Stimulated activated naive CD8-positive, alpha-beta T cell treated with anti-CD3 and anti-CD28 coated beads, Interleukin-15, amount 100 ng/mL, for 72 hours (primary cell): ENCODE measurements at regions not wholly inside any gene's neighbourhood (a gene's known extent, or its start where the extent isn't known, plus 50 kb on each side); places are given as distances from the start of the nearest gene placed in this dataset.

ENCODE experiments used
- ATAC-seq: fragments of 150-1000 bp; cut with Tn5 transposase; 2 replicates; pipeline ENCODE4 v1.10.0; 2021; ENCODE audit warnings: mild to moderate bottlenecking, moderate library complexity
- DNase-seq, 2 donors: peaks; one replicate each; pipeline ENCODE4 v3.0.0; 2021 to 2022
- H3K27ac Mint-ChIP-seq, 2 donors: one replicate each; pipeline ENCODE4 v1.8.0; 2022; ENCODE audit warnings: mild to moderate bottlenecking in 2 of 2, mixed read lengths in 2 of 2, moderate library complexity in 2 of 2
- H3K27me3 Mint-ChIP-seq: one replicate; pipeline ENCODE4 v1.8.0; 2022; ENCODE audit warnings: mixed read lengths
- H3K4me1 Mint-ChIP-seq: one replicate; pipeline ENCODE4 v1.8.0; 2022; ENCODE audit warnings: mild to moderate bottlenecking, mixed read lengths
- H3K4me3 Mint-ChIP-seq, 2 donors: one replicate each; pipeline ENCODE4 v1.8.0; 2022; ENCODE audit warnings: mild to moderate bottlenecking in 2 of 2, mixed read lengths in 2 of 2, moderate library complexity in 1 of 2
- H3K9me3 Mint-ChIP-seq, 2 donors: one replicate each; pipeline ENCODE4 v1.8.0; 2022; ENCODE audit warnings: mixed read lengths in 2 of 2

DNA sequence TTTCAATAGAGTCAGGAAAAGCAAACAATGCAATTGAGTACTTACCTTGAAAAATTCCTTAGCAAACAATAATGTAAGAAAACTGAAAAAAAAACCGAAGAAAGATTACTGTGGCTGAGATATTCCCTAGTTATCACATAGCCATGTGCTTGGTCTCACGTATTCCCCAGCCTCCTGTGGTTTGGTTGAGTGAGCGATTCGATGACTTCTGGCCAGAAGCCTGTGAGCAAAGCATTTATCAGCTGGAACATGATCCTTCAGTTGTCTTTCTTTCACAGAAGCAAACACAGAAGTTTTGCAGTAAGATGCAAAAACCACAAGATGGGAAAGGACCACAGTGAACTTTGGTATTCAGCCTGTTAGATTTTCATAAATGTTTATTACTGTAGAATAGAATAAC, 1754.3 kb upstream of the AGA start:
- H3K27me3 Mint-ChIP-seq: no peaks in the 10 kb centered on the region
- no peak overlapping the region for H3K27ac Mint-ChIP-seq
- no peaks in the 10 kb centered on the region for H3K4me1 Mint-ChIP-seq
- DNase-seq: no peak
- no peak overlapping the region for H3K4me3 Mint-ChIP-seq
- H3K9me3 Mint-ChIP-seq: no peaks in the 10 kb centered on the region
- ATAC-seq: no peak

DNA sequence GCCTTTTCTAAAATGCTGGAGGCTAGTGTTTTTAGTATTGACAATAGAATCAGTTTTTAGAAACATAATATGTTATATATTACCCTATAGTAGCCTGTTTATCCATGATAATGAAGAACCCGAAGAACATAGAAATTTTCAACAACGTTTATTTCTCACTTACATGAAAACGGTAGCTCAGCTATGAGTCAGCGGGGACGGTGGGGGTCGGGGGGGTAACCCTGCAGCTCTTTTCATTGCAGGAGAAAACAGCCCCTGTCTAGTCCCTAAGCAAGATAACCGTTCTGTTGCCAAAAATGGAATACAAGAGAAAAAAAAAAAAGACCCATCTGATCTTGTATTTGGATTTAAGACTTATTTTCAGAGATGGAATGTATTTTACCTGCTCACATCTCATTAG, 1758.4 kb upstream of the AGA start:
- DNase-seq (no peak), ATAC-seq (no peak)
- Mint-ChIP-seq H3K4me1 (no peaks in the 10 kb centered on the region), H3K27me3 (no peaks in the 10 kb centered on the region), H3K27ac (no peak overlapping the region), H3K4me3 (no peak overlapping the region), H3K9me3 (no peaks in the 10 kb centered on the region)

DNA sequence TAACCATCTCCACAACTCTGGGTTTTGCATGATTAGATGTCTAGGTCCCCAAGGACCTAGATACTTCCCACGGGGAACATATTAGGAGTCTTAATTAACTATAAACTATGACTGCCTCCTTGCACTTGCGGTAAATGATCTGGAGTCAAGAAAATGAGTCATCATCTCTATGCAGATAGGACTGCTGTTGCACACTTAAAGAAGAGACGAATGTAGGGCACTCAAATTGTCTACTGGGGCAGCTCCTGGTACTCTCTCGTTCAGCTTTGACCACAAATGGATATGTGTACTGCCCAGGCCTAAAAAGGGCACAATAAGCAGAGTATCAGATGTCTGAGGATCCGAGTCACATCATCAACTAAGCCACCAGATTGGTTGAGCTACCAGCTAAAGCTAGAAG, 1783.4 kb upstream of the AGA start:
- Mint-ChIP-seq H3K4me1 (no peaks in the 10 kb centered on the region), H3K27me3 (no peaks in the 10 kb centered on the region), H3K9me3 (peaks cover 17 to 23% of the 10 kb centered on the region in 2 donors), H3K27ac (no peak overlapping the region), H3K4me3 (no peak overlapping the region)
- no peak for DNase-seq
- no peak for ATAC-seq

- ATAC-seq (no peak), DNase-seq (no peak)
- no peak overlapping the region for H3K27ac Mint-ChIP-seq
- peaks cover 4 to 6% of the 10 kb centered on the region in 2 donors for H3K9me3 Mint-ChIP-seq
- H3K27me3 Mint-ChIP-seq: no peaks in the 10 kb centered on the region
- no peak overlapping the region for H3K4me3 Mint-ChIP-seq
- H3K4me1 Mint-ChIP-seq: no peaks in the 10 kb centered on the region
Measured at GRCh38 chr4:179248821-179249220, 1806.6 kb upstream of the AGA start.

GRCh38 chr4:179268791-179269190, 1826.6 kb upstream of the AGA start:
- no peak for ATAC-seq
- no peak for DNase-seq
- Mint-ChIP-seq H3K4me3 (no peak overlapping the region), H3K4me1 (no peaks in the 10 kb centered on the region), H3K27ac (no peak overlapping the region), H3K27me3 (no peaks in the 10 kb centered on the region), H3K9me3 (peaks cover under 1 to 5% of the 10 kb centered on the region in 2 donors)

DNA sequence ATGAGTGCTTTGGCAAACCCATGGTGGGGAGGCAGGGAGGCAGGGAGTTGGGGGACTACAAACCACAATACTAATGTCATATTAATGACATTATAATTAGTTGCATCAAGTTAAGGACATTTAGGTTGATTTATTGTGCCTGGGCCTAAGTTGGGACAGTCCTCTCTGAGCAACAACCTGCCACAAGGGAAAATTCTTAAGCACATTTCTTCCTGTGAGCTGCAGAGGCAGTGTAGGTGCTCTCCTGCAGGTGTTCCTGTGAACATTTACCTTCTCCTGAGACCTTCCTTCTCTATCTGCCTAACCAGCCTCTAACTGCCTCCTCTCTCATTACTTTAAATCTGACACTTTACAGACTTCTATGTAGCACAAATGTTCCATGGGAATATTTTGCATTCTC, 1830.0 kb upstream of the AGA start:
- no peaks in the 10 kb centered on the region for H3K4me1 Mint-ChIP-seq
- H3K27me3 Mint-ChIP-seq: no peaks in the 10 kb centered on the region
- no peak for DNase-seq
- ATAC-seq: no peak
- H3K9me3 Mint-ChIP-seq: peaks cover 0 to 9% of the 10 kb centered on the region in 2 donors
- H3K4me3 Mint-ChIP-seq: no peak overlapping the region
- no peak overlapping the region for H3K27ac Mint-ChIP-seq

DNA sequence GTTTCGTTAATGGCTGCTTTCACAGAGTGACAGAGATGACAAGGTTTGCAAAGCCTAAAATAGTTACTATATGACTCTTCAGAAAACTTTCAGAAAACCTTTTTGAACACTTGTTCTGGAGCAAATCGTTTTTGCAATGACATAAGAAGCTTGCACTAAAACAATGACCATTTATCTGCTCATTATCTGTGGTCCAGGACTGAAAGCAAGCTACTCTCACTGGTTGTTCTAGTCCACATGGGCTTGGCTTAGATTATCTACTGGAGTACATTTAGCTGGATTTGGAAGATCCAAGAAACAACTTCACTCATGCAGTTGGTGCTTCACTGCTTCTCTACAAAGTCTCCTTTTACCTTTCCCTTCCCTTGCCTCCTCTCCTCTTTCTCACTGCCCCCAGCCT, 1836.4 kb upstream of the AGA start:
- Mint-ChIP-seq H3K27me3 (no peaks in the 10 kb centered on the region), H3K4me3 (no peak overlapping the region), H3K9me3 (peaks cover 0 to 4% of the 10 kb centered on the region in 2 donors), H3K27ac (no peak overlapping the region), H3K4me1 (no peaks in the 10 kb centered on the region)
- no peak for ATAC-seq
- no peak for DNase-seq

- peaks cover 5 to 12% of the 10 kb centered on the region in 2 donors for H3K9me3 Mint-ChIP-seq
Measured at GRCh38 chr4:179285696-179286095, 1843.5 kb upstream of the AGA start.

DNA sequence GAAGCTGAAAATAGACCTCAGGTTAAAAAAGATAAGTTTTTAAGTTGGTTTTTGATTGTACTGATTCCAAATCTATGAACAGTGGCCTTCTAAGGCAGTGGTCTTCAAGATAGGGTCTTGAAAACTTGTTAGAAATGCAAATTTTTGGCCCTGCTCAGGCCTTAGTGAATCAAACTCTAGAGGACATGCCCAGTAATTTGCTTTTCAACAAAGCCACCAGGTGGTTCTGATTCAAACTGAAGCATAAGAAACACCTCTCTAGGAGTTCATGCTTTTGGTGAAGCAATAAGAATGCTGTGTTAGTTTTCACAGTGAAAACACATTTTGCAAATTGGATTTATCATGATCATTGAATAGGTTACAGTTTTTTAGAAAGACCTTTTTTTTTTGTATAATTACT, 1849.4 kb upstream of the AGA start:
- H3K9me3 Mint-ChIP-seq: peaks cover 11 to 20% of the 10 kb centered on the region in 2 donors
- ATAC-seq (no peak), DNase-seq (no peak)
- H3K27ac Mint-ChIP-seq: no peak overlapping the region
- H3K27me3 Mint-ChIP-seq: no peaks in the 10 kb centered on the region
- H3K4me3 Mint-ChIP-seq: no peak overlapping the region
- H3K4me1 Mint-ChIP-seq: no peaks in the 10 kb centered on the region

More at GRCh38 chr4:179285696-179286095, 1843.5 kb upstream of the AGA start:
- no peak for ATAC-seq
- no peak overlapping the region for H3K4me3 Mint-ChIP-seq
- DNase-seq: no peak
- H3K4me1 Mint-ChIP-seq: no peaks in the 10 kb centered on the region
- no peaks in the 10 kb centered on the region for H3K27me3 Mint-ChIP-seq
- H3K27ac Mint-ChIP-seq: no peak overlapping the region

DNA sequence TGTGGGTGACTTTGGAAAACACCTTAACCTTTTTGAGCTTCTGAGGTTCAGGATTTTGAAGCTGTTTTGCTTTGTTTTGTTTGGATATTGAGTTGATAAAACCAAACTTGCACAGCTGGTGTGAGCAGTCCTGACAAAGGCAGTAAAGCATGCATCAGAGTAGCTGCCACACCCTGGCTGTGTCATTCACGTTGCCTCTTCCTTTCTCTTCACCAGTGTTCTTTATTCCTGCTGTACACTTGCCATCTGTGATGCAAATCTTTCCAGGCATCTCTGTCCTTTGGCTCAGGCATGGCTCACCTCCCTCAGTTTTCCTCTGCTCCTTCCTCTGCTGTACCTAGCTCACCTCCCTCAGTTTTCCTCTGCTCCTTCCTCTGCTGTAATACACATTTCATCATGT, 1850.2 kb upstream of the AGA start:
- ATAC-seq (no peak), DNase-seq (no peak)
- no peak overlapping the region for H3K27ac Mint-ChIP-seq
- H3K4me1 Mint-ChIP-seq: no peaks in the 10 kb centered on the region
- H3K9me3 Mint-ChIP-seq: peaks cover 11 to 12% of the 10 kb centered on the region in 2 donors
- H3K27me3 Mint-ChIP-seq: no peaks in the 10 kb centered on the region
- no peak overlapping the region for H3K4me3 Mint-ChIP-seq

DNA sequence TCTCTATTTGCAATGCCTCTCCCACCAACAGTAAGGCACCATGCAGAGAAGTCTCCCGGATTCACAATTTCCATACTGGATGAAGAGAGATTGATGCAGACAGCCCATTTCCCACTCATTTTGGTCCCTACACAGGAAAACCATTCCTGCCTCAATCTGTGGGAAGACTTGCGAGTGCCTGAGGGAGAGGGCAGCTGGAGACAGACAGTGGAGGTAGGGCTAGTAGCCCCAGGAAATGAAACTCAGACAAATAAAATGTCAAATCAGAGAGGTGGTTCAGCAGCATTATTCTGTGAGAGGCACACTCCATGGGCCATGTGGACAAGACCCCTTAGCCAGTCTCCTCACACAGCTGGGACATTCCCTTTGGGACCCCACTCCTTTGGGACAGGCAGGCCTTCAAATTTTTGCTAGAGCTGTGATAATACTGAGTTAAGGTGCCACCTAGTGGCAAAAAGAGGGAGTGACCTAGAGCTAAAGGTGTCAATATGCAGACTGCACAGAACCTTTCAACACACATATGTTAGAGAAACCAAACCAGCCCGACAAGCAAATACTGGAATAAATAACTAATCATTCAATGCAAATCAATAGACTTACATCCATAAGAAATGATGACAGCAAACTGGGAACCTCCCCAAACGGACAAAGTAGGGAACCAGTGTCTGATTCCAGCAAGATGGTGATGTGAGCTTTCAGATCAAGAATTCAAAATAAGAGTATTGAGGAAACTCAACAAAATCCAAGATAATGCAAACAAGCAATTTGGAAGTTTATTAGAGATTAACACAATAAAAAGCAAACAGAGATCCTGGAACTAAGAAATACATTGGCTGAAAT, 1865.3 kb upstream of the AGA start:
- DNase-seq (peak; percentile 11 to 16), ATAC-seq (no peak)
- H3K4me1 Mint-ChIP-seq: no peaks in the 10 kb centered on the region
- H3K27me3 Mint-ChIP-seq: no peaks in the 10 kb centered on the region
- peak overlapping the region in 1 of 2 donors; percentile 76 for H3K27ac Mint-ChIP-seq
- peaks cover 0 to 7% of the 10 kb centered on the region in 2 donors for H3K9me3 Mint-ChIP-seq
- H3K4me3 Mint-ChIP-seq: no peak overlapping the region

DNA sequence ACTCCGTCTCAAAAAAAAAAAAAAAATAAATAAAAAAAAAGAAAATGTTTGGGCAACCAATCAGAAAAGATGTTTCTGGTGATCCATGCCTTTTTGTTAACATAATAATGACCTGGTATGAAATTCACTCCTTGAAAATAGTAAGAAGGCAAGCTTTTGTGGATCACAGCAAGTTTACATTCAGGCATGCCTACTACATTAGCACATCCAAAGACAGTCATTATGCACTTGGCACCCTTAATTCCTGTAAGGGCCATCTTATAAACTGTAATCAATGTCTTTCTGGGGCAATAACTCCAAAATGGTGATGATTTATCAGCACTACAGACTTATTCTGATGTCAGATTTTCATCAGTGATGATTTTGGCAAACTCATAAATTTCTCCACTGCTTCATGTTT, 1871.6 kb upstream of the AGA start:
- no peak for ATAC-seq
- Mint-ChIP-seq H3K27me3 (no peaks in the 10 kb centered on the region), H3K9me3 (peaks cover 0 to 13% of the 10 kb centered on the region in 2 donors), H3K27ac (no peak overlapping the region), H3K4me3 (no peak overlapping the region), H3K4me1 (no peaks in the 10 kb centered on the region)
- DNase-seq: no peak

DNA sequence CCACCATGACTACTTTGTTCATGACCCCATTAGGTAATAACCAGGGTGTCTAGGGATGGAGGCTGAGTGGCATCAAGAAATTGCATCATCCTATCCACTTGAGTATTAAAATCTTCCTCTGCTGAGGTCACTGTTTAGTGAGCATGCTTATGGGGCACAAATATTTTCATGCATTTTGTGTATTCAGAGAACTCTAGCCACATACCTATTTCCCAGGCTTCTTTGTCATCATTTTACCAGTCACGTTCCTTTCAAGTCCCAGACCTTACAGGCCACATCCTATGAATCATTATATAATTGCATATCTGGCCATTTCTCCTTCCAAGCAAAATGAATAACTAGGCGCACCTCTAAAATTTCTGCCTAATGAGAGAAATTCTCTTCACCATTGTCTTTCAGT, 1882.9 kb upstream of the AGA start:
- Mint-ChIP-seq H3K27me3 (no peaks in the 10 kb centered on the region), H3K27ac (no peak overlapping the region), H3K4me3 (no peak overlapping the region), H3K9me3 (peaks cover 5 to 10% of the 10 kb centered on the region in 2 donors), H3K4me1 (no peaks in the 10 kb centered on the region)
- DNase-seq (no peak), ATAC-seq (no peak)

- no peaks in the 10 kb centered on the region for H3K4me1 Mint-ChIP-seq
- ATAC-seq (no peak), DNase-seq (no peak)
- no peaks in the 10 kb centered on the region for H3K27me3 Mint-ChIP-seq
- H3K9me3 Mint-ChIP-seq: peaks cover 5 to 10% of the 10 kb centered on the region in 2 donors
- no peak overlapping the region for H3K27ac Mint-ChIP-seq
- no peak overlapping the region for H3K4me3 Mint-ChIP-seq
Measured at GRCh38 chr4:179328627-179329026, 1886.4 kb upstream of the AGA start.

DNA sequence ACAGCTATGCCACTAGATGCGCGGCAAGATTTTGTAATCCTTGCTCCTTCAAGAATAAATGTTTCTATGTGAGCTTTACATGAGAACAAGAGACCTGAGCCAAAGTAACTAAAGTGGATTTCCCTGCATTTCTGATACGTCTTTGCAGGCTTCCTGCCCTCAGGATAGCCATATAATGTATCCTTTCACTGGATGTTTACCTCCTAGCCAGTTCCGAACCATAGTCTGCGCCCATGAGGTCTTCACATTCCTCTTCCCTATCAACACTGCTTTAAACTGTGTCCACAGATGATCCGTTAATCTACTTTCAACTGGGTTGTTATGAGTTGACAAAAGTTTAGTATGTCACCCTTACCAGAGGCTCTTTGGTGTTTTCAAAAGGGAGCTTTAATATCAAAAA, 1889.1 kb upstream of the AGA start:
- DNase-seq: no peak
- Mint-ChIP-seq H3K27me3 (no peaks in the 10 kb centered on the region), H3K4me1 (no peaks in the 10 kb centered on the region), H3K27ac (no peak overlapping the region), H3K9me3 (no peaks in the 10 kb centered on the region), H3K4me3 (no peak overlapping the region)
- ATAC-seq: no peak

DNA sequence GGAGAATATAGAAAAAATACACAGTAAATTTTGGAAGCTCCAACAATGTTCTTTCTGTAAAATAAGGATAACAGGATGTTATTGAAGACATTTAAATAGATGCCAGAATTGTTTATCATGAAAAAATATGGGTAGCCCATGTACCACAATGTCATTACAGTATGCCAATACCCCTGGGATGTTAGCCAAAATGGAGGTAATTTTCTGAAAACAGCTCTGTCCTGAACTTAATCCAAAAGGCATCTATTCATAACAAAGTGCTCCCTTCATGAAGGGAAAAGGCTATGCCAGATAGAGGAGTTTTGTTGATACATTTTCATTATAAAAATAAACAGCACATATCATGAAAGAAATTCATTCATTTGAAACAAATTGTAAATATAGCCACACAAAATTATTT, 1902.6 kb upstream of the AGA start:
- Mint-ChIP-seq H3K4me1 (no peaks in the 10 kb centered on the region), H3K27me3 (no peaks in the 10 kb centered on the region), H3K4me3 (no peak overlapping the region), H3K9me3 (peaks cover 0 to 4% of the 10 kb centered on the region in 2 donors), H3K27ac (no peak overlapping the region)
- no peak for ATAC-seq
- no peak for DNase-seq

DNA sequence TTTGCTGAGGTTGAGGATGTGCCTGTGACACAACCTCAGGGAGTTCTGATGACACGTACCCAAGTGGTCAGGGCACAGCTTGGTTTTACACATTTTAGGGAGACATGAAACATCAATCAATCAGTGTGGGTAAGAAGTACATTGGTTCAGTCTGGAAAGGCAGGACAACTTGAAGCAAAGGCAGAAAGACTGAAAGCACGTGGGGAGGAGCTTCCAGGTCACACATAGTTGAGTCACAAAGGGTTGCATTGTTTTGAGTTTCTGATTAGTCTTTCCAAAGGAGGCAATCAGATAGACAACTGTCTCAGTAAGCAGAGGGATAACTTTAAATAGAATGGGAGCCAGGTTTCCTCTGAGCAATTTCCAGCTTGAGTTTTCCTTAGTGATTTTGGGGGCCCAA, 1910.0 kb upstream of the AGA start:
- ATAC-seq (no peak), DNase-seq (no peak)
- Mint-ChIP-seq H3K9me3 (peaks cover 5 to 9% of the 10 kb centered on the region in 2 donors), H3K27ac (no peak overlapping the region), H3K4me1 (no peaks in the 10 kb centered on the region), H3K4me3 (no peak overlapping the region), H3K27me3 (no peaks in the 10 kb centered on the region)
